HG03457 (cell line): ENCODE measurements at regions not wholly inside any gene's neighbourhood (a gene's known extent, or its start where the extent isn't known, plus 50 kb on each side); places are given as distances from the start of the nearest gene placed in this dataset.

Experiments
- ATAC-seq: cut with Tn5 transposase; IDR thresholded peaks from one replicate; pipeline ENCODE4 v1.9.1; 2021; ENCODE audit warnings: moderate number of reproducible peaks; ENCODE audit not compliant: unreplicated experiment

DNA sequence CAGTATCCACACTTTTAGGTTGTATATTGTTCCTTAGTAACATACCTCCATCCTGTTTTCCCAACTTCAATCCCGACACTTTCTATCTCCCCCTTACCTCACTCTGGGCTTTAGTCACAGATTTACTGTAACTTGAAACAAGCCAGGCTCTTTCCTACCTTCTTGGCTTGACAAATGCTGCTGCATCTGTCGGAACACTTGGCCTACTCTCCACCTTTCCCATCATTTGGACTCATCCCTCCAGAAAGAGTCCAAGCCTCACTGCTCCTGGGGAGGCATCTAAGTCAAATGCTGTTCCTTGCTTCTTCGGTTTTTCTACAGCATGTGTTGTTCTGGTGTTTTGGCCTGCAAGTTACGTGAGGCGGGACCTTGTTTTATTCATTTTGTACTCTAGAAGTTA lies 142.4 kb downstream of the DACT1 start:
- no peak for ATAC-seq

- ATAC-seq = no peak
Observed at GRCh38 chr14:58780605-58781004, 142.8 kb downstream of the DACT1 start.

DNA sequence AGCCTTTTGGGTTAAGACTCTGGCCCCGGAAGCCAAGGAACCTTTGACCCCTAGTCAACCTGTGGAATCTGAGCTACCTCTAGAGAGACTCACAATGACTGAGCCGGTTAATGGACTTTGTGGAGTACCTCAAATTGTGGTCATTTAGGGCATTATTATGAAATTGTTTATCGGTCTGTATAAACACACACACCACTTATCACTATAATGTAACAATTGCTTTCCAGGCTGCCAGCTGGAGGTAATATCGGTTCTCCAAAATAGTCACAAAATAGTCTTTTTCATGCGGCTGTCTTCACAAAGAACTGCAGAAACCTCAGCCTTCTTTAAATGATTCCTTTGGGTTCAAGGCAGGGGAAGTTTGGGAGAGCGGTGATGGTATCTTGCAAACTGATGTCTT lies 144.2 kb downstream of the DACT1 start:
- ATAC-seq = no peak

DNA sequence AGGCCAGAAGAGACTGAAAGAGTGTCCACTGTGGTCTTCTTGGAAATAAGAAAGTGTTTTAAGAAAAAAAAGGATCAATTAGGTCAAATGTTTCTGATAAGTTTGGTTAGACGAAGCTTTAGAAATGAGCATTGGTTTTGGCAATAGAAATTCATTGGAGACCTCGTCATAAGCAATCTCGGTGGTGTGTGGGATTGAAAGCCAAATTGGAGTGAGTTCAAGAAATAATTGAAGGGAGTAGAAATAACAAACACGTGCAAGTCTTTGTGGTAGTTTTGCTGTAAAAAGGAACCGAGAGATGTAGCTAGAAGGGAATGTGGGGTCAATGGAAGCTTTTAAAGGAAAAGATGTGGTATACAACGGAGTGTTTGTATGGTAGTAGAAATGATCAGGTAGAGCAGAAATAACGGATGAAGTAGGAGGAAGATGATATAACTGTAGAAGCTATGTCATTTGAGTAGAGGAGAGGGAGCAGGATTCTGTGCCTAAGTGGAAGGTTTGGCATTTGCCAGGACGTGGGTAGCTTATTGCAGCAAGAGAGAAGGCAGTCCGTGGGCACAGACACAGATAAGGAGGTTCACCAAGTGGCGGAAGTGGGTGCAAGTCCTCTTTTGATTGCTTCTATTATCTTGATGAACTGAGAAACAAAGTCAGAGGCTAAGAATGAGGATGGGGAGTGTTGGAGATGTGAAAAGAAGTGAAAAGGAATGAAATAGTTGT lies 146.2 kb downstream of the DACT1 start:
- no peak for ATAC-seq

GRCh38 chr14:58784931-58785330 lies 147.2 kb downstream of the DACT1 start:
- ATAC-seq = no peak

GRCh38 chr14:58785701-58786100 lies 147.9 kb downstream of the DACT1 start:
- ATAC-seq = no peak

DNA sequence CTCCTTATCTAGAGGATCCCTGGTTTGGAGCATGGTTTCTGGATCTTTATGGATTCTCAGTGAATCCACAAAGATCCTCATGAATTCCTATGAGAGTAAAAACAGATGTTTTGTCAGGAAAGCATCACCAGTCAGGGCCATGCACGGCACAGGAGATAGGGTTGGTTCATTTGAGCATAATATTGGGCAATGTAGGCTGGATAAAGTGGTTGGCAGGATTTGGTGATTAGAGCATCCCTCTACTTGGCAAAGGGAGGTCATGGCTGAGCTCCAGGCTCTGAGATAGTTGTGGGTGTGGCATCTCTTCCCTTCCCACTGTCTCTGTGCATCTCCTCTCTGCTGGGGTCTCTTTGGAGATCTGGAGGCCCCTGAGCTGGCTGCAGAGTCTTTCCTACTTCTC lies 149.8 kb downstream of the DACT1 start:
- ATAC-seq = no peak

- no peak for ATAC-seq
Observed at GRCh38 chr14:58788655-58789503, 151.1 kb downstream of the DACT1 start.

DNA sequence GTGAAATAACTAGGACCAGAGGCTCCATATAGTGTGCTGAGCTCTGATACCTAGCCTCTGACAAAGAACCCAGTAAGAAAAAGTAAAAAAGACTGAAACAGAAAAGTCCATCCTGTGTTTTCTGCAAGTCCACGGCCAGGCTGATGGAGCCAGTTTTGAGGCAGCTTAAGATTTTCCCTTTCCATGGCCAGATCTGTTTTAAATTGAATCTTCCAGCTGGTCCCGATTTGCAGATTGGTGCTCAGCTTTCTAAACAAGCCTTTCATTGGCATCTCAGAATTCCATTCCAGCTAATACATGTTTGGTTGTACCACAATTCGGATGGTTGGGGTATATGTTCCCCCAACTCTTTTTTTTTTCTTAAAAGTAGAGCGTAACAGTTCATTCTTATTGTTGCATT lies 152.0 kb downstream of the DACT1 start:
- no peak for ATAC-seq

- no peak for ATAC-seq
Observed at GRCh38 chr14:58792416-58792815, 154.7 kb downstream of the DACT1 start.

DNA sequence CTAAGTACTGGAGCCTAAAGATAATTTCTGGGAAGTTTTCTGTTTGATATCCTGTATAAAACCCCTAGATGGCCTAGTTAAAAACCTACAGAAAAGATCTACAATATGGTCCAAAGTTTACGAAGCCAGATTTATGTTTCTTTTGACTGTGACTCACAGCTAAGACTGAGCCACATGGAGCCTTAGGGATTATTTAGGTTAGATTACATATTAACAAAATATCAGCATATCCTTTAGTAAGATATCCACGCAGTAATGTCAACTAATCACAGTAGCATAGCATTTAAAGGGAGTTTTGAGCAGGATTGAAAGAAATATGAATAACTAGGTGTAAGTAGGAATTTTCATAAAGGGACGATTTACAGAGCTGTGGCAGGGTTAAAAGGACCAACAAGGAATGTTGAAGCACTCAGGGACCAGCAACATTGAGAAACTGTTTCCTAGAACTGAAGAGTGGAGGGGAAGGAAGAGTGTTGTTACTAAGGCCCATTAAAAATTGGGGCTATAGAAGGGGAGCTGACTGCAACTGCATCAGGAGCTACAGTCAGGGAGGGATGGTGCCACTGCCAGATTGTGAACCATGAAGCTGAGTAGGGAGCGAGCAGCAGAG lies 155.5 kb downstream of the DACT1 start:
- ATAC-seq = no peak

- no peak for ATAC-seq
Observed at GRCh38 chr14:58794993-58795762, 157.4 kb downstream of the DACT1 start.

DNA sequence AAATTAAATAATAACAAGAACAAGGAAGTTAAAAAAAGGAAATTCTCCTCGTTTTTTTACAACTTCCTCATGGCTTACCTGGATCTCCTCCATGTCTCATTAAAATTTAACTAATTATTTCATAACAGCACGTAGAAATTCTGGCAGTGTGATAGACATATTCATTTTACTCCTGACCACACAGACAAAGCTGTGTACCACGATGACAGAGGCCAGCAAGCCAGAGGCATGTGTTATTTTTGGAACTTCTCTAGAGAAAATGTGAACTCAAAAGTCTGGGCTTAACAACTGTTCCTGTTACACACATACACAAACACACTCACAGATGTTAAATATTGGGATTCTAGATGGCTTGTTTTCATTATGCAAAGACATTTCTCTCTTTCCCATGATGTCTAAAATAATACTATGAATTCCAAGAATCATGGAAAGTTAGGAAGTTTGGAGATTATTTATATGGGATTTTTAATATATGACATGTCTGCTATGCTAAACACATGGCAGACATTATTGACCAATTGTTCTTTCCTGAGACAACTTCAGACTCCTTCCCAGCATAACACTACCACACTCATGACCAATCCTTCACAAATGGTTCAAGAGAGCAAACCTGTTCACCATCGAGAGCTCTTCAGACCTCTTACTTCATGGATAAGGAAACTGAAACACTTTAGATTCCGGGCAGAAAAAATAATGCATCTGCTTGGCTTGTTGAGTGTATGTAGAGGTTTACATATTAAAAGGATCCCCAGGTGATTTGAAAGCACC lies 158.7 kb downstream of the DACT1 start:
- ATAC-seq = no peak

DNA sequence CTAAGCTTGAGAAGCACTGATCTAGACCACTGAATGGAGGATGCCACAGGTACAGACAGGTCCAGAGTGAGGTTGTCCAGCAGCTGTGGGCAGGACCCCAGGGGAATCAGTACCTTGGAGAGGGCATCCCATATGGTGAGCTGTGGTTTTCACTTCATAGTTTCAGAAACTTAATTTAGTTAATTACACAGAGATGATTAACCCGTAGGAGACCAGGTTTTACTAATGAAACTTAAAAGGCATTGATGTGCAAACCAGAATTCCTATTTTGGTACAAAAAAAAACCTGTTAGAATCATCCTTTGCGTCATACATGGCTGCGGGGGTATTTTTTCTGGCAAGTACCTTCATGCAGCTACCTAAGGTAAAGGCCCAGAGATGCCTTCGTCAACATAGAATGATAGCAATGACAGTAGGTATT lies 159.3 kb downstream of the DACT1 start:
- peak; percentile 81 for ATAC-seq

GRCh38 chr14:58798173-58798572 lies 160.4 kb downstream of the DACT1 start:
- ATAC-seq = no peak

GRCh38 chr14:58801086-58801485 lies 163.3 kb downstream of the DACT1 start:
- no peak for ATAC-seq

- no peak for ATAC-seq
Observed at GRCh38 chr14:58805057-58805456, 167.3 kb downstream of the DACT1 start.

- no peak for ATAC-seq
Observed at GRCh38 chr14:58805605-58806409, 168.0 kb downstream of the DACT1 start.

DNA sequence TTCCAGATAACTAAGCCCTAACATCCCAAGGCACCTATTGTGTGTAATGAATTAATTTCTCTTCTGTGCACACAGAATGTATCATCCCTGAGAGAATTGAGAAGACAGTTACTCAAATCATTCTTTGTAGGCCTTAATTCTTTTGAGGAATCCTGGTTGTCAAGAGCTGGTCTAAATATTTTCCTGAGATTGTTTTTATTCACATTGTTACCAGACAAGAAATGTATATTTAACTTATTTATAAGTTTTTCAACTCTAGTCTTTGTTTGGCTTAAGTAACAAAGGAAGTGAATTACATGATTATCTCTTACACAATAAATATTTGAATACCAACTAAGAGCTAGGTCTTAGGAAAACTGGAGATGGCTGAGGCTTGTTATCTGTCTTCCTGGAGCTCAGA lies 169.4 kb downstream of the DACT1 start:
- ATAC-seq = no peak

DNA sequence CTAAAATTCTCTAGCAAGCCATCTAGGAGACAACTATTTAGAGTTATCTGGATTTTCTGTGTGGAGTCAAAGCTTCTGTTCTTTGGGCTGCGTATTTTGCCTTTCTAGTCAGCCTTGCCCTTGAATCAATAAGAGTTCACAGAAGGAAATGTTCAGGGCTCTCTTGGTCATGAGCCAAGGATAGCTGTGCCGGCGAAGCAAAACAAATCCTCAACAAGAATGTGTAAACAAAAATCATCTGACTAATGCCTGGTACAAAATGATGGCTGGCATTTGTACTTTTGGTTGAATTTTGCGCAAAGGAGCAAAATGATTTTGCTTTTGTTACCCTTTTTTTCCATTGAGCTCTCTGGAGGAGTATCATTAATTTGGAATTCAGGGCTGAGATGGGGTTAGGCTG lies 171.1 kb downstream of the DACT1 start:
- ATAC-seq = no peak
